Stimulated activated CD4-positive, alpha-beta T cell treated with anti-CD3 and anti-CD28 coated beads, Interleukin-15, amount 100 ng/mL, for 48 hours (primary cell): ENCODE measurements at regions not wholly inside any gene's neighbourhood (a gene's known extent, or its start where the extent isn't known, plus 50 kb on each side); places are given as distances from the start of the nearest gene placed in this dataset.

Experiments used
- DNase-seq, 2 donors: peaks; one replicate each; pipeline ENCODE4 v3.0.0-alpha.2; 2020; ENCODE audit warnings: low read depth in 2 of 2

- DNase-seq = no peak
Measured at GRCh38 chr5:89471115-89471514, 588.1 kb upstream of the MEF2C start.

GRCh38 chr5:89470658-89471057 is 587.7 kb upstream of the MEF2C start:
- no peak for DNase-seq

- no peak for DNase-seq
Measured at GRCh38 chr5:89458332-89458656, 575.3 kb upstream of the MEF2C start.

- DNase-seq = no peak
Measured at GRCh38 chr5:89457411-89458331, 574.7 kb upstream of the MEF2C start.

GRCh38 chr5:89452081-89452480 is 569.1 kb upstream of the MEF2C start:
- no peak for DNase-seq

- no peak for DNase-seq
Measured at GRCh38 chr5:89451263-89451662, 568.3 kb upstream of the MEF2C start.

GRCh38 chr5:89450149-89450538 is 567.2 kb upstream of the MEF2C start:
- DNase-seq = no peak

GRCh38 chr5:89449392-89450148 is 566.6 kb upstream of the MEF2C start:
- DNase-seq = no peak

GRCh38 chr5:89447027-89447426 is 564.0 kb upstream of the MEF2C start:
- no peak for DNase-seq

- DNase-seq = no peak
Measured at GRCh38 chr5:89445106-89445745, 562.2 kb upstream of the MEF2C start.

- no peak for DNase-seq
Measured at GRCh38 chr5:89444088-89444487, 561.1 kb upstream of the MEF2C start.

- no peak for DNase-seq
Measured at GRCh38 chr5:89443508-89443907, 560.5 kb upstream of the MEF2C start.

GRCh38 chr5:89441965-89442364 is 559.0 kb upstream of the MEF2C start:
- no peak for DNase-seq

GRCh38 chr5:89440670-89441069 is 557.7 kb upstream of the MEF2C start:
- no peak for DNase-seq

GRCh38 chr5:89437450-89438435 is 554.8 kb upstream of the MEF2C start:
- DNase-seq = no peak

- DNase-seq = no peak
Measured at GRCh38 chr5:89436464-89436863, 553.5 kb upstream of the MEF2C start.

GRCh38 chr5:89435347-89435746 is 552.4 kb upstream of the MEF2C start:
- no peak for DNase-seq

GRCh38 chr5:89428624-89429023 is 545.6 kb upstream of the MEF2C start:
- DNase-seq = no peak

- no peak for DNase-seq
Measured at GRCh38 chr5:89425062-89425461, 542.1 kb upstream of the MEF2C start.

GRCh38 chr5:89421035-89421434 is 538.1 kb upstream of the MEF2C start:
- DNase-seq = no peak

GRCh38 chr5:89418407-89419085 is 535.6 kb upstream of the MEF2C start:
- no peak for DNase-seq
